A172 (cell line): ENCODE measurements at regions not wholly inside any gene's neighbourhood (a gene's known extent, or its start where the extent isn't known, plus 50 kb on each side); places are given as distances from the start of the nearest gene placed in this dataset.

Experiments used
- DNase-seq: peaks from one replicate; pipeline ENCODE4 v3.0.0-alpha.2; 2015; ENCODE audit warnings: low spot score

DNA sequence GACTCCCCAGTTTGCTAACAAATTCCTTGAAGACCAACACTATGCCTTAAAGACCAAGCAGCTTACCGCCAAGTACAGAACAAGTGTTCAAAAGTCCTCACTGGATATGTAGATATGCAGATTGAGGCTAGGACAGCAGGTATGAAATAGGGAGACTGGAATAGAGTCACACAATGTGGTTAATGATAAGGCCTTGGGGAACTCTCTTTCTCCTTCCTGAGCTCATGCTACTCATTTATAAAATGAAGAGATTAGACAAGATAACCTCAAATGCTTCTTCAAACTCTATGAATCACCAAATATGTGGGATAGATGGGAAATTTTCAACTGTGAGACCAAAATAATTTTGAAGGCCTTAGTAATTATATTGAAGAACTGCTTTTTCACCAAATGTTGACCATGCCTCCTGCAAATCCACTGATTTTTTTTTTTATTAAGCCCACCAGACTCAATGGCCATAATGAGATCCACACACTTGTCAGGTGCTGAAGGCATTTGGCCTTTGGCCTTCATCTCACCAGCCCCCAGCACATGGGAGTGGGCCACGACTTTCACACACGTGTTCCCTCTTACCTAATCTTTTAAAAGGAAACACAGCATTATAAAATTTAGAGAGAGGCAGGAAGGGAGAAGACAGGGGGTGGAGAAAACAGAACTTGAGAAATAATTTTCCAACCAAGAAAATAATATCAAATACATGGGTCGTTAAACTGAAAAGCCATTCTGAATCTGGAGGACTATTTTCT is 181.5 kb downstream of the EN1 start:
- DNase-seq: no peak

DNA sequence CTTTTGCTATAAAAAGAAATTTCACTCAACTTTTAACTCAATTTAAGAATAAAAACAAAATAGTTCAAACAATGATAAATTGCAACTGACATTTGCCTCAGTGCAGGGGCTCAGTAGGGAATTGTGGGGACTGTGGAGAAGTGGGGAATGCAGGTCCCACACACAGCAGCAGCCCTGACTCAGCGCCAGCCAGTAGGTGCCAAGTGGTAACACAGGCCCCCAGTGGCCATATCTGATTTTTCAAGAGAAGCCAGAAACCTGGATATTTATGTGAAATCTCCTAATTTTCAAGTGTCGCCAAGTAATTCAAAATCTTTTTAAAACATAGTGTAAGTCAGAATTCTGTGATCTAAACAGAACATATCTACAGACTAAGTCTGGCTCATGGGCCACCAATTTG is 186.3 kb downstream of the EN1 start:
- DNase-seq: no peak

- no peak for DNase-seq
Observed at GRCh38 chr2:118658596-118659198, 188.8 kb downstream of the EN1 start.

- no peak for DNase-seq
Observed at GRCh38 chr2:118657466-118657865, 190.0 kb downstream of the EN1 start.

GRCh38 chr2:118654945-118655344 is 192.5 kb downstream of the EN1 start:
- no peak for DNase-seq

- no peak for DNase-seq
Observed at GRCh38 chr2:118650327-118650726, 197.1 kb downstream of the EN1 start.

- no peak for DNase-seq
Observed at GRCh38 chr2:118645876-118646275, 201.6 kb downstream of the EN1 start.

GRCh38 chr2:118644190-118644589 is 203.3 kb downstream of the EN1 start:
- no peak for DNase-seq

DNA sequence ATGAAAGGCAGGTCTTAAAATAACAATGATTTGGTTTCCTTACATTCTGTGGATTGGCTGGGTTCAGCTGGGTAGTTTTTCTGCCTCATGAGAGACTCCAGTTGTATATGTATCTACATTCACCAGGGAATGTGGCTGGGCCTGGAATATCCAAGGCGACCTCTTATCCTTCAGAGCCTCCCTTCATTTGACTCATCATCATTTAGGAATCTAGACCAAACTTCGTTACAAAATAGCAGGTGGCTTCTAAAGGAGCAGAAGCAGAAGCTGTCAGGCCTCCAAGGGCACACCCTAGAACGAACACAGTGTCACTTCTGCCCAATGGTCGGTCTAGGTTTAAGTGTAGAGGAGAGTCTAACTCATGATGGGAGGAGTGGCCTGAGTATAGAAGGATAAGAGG is 204.2 kb downstream of the EN1 start:
- DNase-seq: no peak

GRCh38 chr2:118642501-118642900 is 204.9 kb downstream of the EN1 start:
- no peak for DNase-seq

GRCh38 chr2:118641711-118642110 is 205.7 kb downstream of the EN1 start:
- no peak for DNase-seq

GRCh38 chr2:118639371-118639770 is 208.1 kb downstream of the EN1 start:
- DNase-seq: no peak

DNA sequence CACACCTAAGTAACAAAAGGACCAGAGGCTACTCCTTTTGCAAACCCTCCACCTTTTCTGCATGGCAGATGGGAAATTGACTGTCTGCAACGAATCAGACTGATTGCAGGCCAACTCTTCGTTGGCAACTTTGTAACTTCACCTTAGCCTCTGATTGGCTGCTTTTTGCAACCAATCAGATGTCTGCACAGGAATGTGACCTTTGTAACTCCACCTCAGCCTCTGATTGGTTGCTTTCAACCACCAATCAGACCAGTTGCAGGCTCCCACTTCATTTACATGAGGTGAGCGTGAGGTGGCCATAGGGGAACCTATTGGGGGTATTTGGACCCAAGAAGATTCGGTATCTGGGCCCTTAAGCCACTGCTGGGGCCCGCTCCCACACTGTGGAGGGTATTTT is 209.0 kb downstream of the EN1 start:
- DNase-seq: no peak

GRCh38 chr2:118635891-118636290 is 211.6 kb downstream of the EN1 start:
- no peak for DNase-seq

GRCh38 chr2:118634876-118635275 is 212.6 kb downstream of the EN1 start:
- no peak for DNase-seq

DNA sequence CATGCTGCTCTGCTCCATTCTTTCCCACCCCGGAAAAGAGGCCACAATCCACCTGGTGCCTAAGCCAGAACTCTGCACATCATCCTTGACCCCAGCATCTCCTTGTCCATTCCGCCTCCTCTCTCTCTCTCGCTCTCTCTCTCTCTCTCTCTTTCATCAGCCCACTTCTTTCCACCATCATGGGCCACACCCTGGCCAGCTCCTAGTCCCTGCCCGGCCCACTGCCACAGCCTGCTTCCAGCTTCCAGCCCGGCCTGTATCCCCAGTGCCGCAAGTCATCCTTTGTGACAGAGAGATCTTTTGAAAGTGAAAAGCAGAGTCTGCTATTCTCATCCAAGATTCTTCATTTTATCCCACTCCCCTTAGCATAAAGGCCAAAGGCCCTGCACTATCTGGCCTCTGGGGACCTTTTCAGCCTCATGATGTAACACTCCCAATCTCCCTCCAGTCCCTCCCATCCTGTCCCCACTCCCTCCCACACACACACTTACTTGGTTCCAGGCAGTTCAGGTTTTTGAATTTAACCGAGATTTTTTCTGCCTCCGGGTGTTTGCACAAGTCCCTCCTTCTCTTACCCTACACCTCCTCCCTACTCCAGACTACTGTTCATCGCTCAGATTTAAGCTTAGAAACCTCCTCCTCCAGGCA is 214.0 kb downstream of the EN1 start:
- DNase-seq: no peak

GRCh38 chr2:118632921-118633320 is 214.5 kb downstream of the EN1 start:
- no peak for DNase-seq

DNA sequence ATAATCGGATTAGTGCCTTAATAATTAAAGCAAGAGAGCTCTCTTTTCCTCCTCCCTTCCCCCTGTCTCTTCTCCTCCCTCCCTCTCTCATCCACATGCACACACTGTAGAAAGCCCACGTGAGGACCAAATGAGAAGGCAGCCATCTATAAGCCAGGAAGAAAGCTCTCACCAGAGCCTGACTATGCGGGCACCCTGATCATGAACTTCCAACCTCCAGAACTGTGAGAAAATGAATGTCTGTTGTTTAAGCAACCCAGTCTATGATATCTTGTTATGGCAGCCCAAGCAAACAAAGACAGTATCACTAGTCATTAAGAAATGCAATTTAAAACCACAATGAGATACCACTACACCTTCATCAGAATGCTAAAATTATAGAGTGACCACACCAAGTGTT is 220.3 kb downstream of the EN1 start:
- no peak for DNase-seq

GRCh38 chr2:118622913-118623312 is 224.5 kb downstream of the EN1 start:
- no peak for DNase-seq

DNA sequence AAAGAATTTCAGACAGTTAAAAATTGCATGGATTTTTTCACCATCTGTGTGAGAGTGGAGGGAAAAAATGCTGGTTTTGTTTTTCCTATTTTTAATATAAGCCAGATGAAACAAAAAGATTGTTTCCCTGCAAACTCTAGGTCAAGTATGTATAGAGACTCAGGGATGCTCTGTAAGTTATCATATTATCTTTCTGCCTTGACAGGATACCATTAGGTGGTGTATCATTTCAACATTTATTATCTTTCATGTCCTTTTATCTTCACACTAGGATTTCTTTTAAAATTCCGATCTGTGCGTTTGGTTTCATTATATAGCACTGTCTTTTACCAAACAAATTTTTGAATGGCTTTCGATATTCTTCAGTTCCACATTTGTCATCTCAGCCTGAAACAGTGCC is 225.3 kb downstream of the EN1 start:
- no peak for DNase-seq

GRCh38 chr2:118618279-118618678 is 229.2 kb downstream of the EN1 start:
- DNase-seq: no peak

GRCh38 chr2:118616432-118616831 is 231.0 kb downstream of the EN1 start:
- DNase-seq: no peak

GRCh38 chr2:118614841-118615271 is 232.6 kb downstream of the EN1 start:
- no peak for DNase-seq
